DLD1 (cell line): ENCODE measurements at regions not wholly inside any gene's neighbourhood (a gene's known extent, or its start where the extent isn't known, plus 50 kb on each side); places are given as distances from the start of the nearest gene placed in this dataset.
"Not testable (repeated sequence)": the region's sequence is repeated elsewhere in the genome, so short reads cannot be mapped to it uniquely, and the experiment has no call there.

Source experiments
- in situ Hi-C: cut with HindIII; loops from 2 replicates; pipeline ENCODE4 v1.10.0; 2017; ENCODE audit warnings: low sequenced_read_pairs

DNA sequence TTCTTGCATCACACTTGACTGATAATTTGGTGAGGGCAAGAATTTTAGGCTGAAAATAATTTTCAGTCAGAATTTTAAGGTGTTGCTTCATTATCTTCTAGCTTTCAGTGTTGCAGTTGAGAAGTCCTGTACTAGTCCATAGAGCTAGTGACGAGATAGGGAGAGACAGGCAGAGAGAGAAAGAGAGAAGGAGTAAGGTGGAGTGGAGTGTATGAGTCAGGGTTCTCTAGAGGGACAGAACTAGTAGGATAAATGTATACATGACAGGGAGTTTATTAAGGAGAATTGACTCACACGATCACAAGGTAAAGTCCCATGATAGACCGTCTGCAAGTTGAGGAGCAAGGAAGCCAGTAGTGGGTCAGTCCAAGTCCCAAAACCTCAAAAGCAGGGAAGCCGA lies 127.2 kb downstream of the UTP18 start:
- in situ Hi-C loops, result no loop called here

DNA sequence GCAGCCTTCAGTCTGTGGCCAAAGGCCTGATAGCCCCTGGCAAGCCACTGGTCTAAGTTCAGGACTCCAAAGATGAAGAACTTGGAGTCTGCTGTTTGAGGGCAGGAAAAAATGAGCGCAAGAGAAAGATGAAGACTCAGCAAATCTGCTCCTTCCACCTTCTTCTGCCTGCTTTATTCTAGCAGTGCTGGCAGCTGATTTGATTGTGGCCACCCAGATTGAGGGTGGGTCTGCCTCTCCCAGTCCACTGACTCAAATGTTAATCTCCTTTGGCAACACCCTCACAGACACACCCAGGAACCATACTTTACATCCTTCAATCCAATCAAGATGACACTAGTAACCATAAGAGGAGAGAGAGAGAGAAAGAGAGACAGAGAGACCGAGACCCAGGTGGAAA lies 127.6 kb downstream of the UTP18 start:
- in situ Hi-C loops, result no loop called here

GRCh38 chr17:51389875-51390274 lies 129.5 kb downstream of the UTP18 start:
- in situ Hi-C loops, result no loop called here

DNA sequence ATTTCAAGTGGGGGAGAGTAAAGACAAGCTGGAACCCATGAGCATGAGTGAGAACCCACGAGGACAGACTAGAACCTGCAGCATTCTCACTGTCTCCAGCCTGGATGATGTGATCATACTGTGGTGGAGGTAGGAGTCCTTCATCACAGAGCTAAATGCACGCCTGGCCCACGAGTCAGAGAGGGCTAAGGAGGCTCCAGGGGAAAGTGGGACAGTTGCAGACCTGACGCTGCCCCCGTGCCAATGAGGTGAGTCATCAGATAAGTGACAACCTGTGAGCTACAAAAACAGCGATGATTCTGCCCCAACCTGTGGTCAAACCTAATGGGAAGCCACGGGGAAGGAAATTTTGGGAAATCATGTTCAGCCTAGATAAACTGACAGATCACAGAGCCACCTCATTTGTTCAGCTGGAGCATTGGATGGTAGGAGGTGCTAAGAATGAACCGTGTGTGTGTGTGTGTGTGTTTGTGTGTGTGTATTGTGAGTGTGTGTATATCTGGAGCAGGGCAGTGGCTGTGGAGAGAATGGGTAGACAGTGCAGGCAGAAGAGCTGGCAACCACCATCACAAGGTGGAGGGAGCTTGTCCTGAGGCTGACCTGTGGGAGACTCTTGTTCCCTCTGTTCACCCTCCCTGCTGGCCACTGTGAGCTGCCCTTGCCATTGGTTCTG lies 131.8 kb downstream of the UTP18 start:
- in situ Hi-C loops, result no loop called here

DNA sequence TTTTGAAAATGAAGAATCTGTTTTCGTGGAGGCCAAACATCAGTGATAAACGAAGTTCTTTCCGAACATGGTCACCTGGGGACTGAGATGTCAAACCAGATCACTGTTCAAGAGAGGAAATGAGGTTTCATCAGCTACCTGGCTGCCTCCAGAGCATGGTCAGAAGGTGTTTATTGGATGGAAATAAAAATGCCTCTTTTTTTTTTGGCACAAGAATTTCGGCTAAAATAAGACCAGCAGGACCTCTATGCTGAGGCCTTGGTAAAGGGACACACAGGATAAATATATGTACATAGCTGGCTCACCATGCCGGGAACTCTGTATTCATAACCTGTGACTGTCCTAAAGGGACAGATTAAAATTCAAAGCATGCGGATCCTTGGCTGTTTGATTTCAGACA lies 135.3 kb downstream of the UTP18 start:
- in situ Hi-C loops, result no loop called here

- in situ Hi-C loops, result no loop called here
Measured at GRCh38 chr17:51397361-51398127, 137.2 kb downstream of the UTP18 start.

DNA sequence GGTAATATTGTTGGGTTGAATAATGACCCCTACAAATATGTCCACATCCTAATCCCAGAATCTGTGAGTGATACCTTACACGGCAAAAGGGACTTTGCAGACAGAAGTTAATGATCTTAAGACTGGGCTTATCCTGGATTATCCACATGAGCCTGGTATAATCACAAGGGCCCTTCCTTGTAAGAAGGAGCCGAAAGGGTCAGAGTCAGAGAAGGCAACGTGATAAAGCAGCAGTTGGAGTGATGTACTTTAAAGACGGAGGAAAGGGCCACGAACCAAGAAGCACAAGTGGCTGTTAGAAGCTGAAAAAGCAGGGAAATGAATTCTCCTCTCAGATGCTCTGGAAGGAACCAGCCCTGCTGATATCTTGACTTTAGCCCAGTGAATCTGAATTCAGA lies 137.8 kb downstream of the UTP18 start:
- in situ Hi-C loops, result no loop called here

GRCh38 chr17:51398687-51399086 lies 138.3 kb downstream of the UTP18 start:
- in situ Hi-C loops, result no loop called here

DNA sequence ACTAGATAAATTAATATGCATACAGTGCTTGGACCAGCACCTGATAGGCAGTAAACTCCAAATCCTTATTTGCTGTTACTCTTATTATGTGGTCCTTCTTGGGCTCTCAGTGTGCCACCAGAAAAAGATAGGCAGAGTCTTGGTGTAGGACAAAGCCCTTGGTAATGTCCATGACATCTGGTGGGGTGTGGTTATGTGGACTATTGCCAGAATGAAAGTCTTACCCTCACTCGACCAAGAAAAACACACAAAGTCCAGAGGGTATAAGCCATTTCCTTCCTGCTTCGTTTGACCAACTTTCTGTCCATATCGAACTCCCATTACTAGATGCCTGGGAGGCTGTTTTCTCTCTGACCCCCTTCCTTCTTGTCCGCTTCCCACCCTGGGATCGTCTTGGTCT lies 140.9 kb downstream of the UTP18 start:
- in situ Hi-C loops, result no loop called here

DNA sequence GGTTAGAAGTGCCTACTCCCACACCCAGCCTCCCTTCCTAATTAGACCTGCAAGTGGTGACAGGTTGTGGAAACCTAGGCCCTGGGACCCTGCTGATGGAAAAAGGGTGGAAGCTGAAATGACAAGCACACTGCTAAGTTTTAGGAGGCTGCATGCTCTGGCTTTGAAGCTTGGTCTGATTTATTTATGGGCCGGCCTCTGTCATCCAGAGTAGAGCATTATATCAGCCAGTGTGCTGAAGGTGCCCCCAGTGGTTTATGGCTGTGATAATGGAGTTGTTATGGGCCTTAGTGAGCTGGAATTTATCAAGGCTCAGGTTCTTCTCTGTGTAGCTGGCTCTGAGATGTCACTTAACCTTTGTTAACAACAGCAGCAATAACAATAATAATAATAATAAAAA lies 142.6 kb downstream of the UTP18 start:
- in situ Hi-C loops, result no loop called here

DNA sequence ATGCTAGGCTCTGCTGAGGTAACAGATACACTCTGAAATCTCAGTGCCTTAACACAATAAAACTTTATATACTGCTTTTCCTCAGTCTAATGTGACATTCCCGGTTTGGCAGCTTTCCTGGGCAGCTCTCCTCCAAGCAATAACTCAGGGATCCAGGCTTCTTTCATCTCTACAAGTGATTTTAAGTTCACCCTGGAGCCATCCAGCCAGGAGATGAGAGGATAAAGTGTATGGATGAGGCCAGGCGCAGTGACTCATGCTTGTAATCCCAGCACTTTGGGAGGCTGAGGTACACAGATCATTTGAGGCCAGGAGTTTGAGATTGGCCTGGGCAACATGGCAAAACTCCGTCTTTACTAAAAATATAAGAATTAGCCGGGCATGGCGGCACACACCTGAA lies 147.2 kb downstream of the UTP18 start:
- in situ Hi-C loops, result no loop called here

DNA sequence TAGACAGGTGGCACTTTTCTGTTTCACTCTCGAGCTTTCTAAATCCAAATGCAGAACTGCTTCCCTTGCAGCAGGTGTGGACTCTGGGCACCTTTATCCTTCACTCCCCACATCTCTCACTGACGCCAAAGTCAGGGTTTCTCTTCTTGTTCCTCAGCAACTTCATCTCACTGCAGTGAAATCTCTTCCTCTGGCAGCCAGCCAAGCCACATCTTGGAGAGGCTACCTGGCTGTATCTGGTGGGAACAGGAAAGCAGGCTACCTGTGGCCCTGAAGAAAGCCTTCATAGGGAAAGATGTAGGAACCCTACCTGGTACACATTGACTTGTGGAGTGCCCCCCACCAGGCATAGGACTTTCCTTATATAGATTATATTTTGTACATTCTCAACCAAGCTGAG lies 159.1 kb downstream of the UTP18 start:
- in situ Hi-C loops, result no loop called here

GRCh38 chr17:51421525-51421924 lies 161.2 kb downstream of the UTP18 start:
- in situ Hi-C loops, result no loop called here

- in situ Hi-C loops, result no loop called here
Measured at GRCh38 chr17:51422634-51423033, 162.3 kb downstream of the UTP18 start.

DNA sequence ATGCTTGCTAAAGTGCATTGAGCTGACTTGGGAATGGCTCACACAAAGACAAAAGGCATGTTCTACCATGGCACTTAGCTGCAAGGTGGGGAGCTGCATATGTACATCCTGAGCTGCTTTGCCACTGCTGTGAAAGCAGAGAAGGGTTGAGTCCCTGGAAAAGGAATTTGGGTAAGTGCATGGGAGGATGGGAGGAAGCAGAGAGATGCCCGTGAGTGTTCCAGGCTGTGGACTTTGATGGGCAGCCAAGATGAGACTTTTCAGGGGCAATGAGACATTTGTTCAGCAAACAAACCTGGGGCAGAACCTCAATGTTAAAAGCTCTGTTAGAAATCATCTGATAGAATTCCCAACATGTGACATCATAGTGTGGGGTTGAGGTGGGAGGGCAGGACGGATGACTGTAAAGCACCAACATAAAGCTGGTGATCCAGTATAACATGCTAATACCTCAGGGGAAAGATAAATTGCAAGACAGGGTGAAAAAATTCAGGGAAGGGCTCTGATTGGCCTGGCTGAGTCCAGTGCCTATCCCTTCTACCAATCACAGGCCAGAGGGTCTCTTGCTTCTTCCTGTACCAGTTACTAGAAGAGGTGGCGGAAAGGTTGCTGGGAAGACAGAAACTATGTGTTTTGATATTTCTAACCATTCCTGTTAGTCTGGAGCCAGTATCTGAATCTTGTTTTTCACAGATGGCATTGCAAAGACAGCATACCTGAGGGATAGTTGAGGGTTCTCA lies 163.2 kb downstream of the UTP18 start:
- in situ Hi-C loops, result no loop called here

- in situ Hi-C loops, result no loop called here
Measured at GRCh38 chr17:51425773-51426172, 165.4 kb downstream of the UTP18 start.

DNA sequence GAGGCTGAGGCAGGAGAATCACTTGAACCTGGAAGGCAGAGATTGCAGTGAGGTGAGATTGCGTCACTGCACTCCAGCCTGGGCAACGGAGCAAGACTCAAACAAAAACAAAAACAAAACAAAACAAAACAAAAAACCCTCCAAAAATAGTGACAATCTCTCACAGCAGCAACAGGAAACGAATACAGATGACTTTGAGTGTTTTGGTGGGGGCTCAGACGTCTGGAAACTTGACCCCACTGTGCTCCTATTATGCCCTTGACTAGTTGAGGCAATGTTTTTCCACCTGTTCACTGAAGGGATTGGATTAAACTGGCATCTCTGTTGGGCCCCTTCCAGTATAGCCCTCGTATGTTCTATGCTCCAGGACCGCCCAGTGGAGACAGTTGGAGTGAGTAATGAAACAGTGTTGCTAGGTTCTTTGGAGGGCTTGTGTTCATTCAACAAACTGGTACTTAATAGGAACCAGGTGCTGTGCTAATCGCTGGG lies 167.0 kb downstream of the UTP18 start:
- in situ Hi-C loops, result no loop called here

DNA sequence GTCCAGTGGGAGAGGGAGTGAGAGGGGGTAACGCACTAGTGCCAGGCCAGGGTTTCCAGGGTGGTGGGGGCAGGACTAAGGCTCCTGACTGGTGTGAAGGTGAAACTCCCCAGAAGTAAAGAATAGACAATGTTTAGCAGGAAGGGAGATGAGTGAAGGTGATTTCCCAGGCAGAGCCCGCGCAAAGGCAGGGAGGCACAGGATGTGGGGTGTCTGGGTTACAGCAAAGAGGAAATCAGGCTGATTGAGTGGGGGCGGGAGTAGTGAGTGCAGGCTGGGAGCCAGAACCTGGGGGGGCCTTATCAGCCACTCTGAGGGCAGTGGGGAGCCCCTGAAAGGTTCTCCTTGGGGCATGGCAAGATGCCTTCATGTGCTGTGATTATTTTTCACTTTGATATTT lies 167.5 kb downstream of the UTP18 start:
- in situ Hi-C loops, result no loop called here

DNA sequence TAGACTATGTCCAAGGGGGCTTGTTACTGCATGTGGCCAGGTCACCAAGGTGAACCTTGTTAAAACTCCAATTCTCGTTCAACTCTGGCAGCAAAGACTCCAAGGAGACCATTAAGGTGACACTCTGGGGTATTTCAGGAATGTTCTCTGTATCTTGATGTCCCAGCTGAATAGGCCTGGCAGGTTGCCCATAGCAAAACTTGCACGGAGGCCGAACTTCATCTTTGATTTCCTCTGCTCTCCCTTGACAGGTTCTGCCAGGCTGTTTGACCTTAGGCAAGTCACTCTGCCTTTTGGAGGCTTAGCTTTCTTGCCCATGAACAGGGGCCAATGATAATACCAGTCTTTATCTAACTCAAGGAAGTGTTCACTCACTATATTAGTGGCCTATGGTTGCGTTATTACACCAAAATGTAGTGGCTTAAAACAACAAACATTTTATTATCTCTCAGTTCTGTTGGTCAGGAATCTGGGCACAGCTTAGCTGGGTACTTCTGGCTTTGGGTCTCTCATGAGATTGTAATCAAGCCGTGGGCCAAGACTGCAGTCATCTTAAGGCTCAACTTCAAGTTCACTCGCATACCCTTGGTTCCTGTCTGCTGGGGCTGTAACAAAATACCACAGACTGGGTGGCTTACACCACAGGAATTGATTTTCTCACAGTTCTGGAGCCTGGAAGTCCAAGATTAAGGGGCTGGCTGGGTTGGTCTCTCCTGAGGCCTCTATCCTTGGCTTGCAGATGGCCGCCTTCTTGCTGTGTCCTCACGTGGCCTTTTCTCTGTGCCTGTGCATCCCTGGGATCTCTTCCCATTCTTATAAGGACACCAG lies 168.5 kb downstream of the UTP18 start:
- in situ Hi-C loops, result no loop called here

DNA sequence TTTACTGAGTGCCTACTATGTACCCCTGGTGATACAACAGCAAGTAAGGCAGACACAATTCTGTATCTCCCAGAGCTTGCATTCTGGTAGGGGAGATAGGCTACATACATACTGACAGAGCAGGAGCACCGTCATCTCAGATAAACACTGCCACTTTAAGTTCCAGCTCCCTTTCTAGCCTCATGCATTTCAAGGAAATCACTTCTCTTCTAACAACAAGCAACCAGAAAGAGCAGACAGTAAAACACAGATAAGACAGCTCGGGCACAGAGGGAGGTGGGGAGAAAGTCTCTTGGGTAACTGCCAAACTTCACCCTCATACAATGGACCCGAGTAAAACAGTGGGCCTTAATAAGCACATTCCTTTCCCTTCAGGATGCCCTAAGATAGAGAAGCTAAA lies 169.6 kb downstream of the UTP18 start:
- in situ Hi-C loops, result not testable (repeated sequence)

DNA sequence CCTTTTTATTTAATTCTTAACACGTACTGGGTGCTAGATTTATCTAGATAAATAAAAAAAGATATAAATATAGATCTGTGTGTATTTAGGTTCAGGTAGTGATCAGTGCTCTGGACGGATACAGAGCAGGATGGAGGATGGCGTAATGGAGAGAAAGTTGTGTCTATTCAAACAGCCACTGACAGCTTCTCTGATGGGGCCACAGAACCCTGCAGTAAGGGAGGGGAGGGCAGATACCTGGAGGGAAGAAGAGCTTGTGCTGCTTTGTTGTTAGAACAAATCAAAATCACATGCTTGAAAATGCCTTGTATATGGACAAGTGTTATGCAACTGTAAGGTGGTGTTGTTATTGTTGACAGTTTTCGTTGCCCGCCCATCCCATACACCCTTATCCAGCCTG lies 170.2 kb downstream of the UTP18 start:
- in situ Hi-C loops, result no loop called here
